ENCODE measurements at regions not wholly inside any gene's neighbourhood (a gene's known extent, or its start where the extent isn't known, plus 50 kb on each side); places are given as distances from the start of the nearest gene placed in this dataset.

GRCh38 chr2:15713475-15713874, 121.8 kb downstream of the DDX1 start:
- no peak for DNase-seq (ENCODE audit: low read depth)
- H3K4me1 Mint-ChIP-seq (ENCODE audit: low read depth, unreplicated experiment) = peaks cover 22% of the 10 kb centered on the region
- no peaks in the 10 kb centered on the region for H3K27me3 ChIP-seq (ENCODE audit: insufficient read depth, low read length)
- TF ChIP-seq CTCF (IDR thresholded peaks at IDR 0.05; ENCODE audit: insufficient read depth, low read depth, low read length) = no peak
- no peak for TF ChIP-seq EZH2 (IDR thresholded peaks at IDR 0.05; ENCODE audit: insufficient read depth, low read length)
- H3K4me1 ChIP-seq (ENCODE audit: insufficient read depth, low read length) = no peaks in the 10 kb centered on the region
- H3K4me3 ChIP-seq (ENCODE audit: insufficient read depth, low read depth, low read length) = no peak overlapping the region
- FAIRE-seq = no peak
- H4K20me1 ChIP-seq (ENCODE audit: insufficient read depth, low read length) = no peaks in the 10 kb centered on the region
- H3K27ac ChIP-seq (ENCODE audit: low read depth, low read length) = no peak overlapping the region
- no peak overlapping the region for H3K4me3 Mint-ChIP-seq (ENCODE audit: unreplicated experiment)
- no peaks in the 10 kb centered on the region for H3K9me3 ChIP-seq (ENCODE audit: insufficient read depth, low read depth, low read length)
- peaks cover 3% of the 10 kb centered on the region for H3K36me3 Mint-ChIP-seq (ENCODE audit: low read depth, unreplicated experiment)
- no peak overlapping the region for H3K9ac ChIP-seq (ENCODE audit: low read length)
- no peak overlapping the region for H2AFZ ChIP-seq (ENCODE audit: low read depth, low read length)
- no peaks in the 10 kb centered on the region for H3K79me2 ChIP-seq (ENCODE audit: insufficient read depth, low read length)
- H3K27me3 Mint-ChIP-seq (ENCODE audit: low read depth, unreplicated experiment) = peaks cover 33% of the 10 kb centered on the region
- H3K27ac Mint-ChIP-seq (ENCODE audit: unreplicated experiment) = no peak overlapping the region
- no peak overlapping the region for H3K4me2 ChIP-seq (ENCODE audit: low read length)
- no peaks in the 10 kb centered on the region for H3K36me3 ChIP-seq (ENCODE audit: insufficient read depth, low read length)
- H3K9me3 Mint-ChIP-seq (ENCODE audit: unreplicated experiment) = peaks cover 13% of the 10 kb centered on the region

GRCh38 chr2:15714002-15714401, 122.3 kb downstream of the DDX1 start:
- Histone ChIP-seq H3K4me1 (ENCODE audit: insufficient read depth, low read length) (no peaks in the 10 kb centered on the region), H3K9ac (ENCODE audit: low read length) (no peak overlapping the region), H3K79me2 (ENCODE audit: insufficient read depth, low read length) (no peaks in the 10 kb centered on the region), H3K4me2 (ENCODE audit: low read length) (no peak overlapping the region), H4K20me1 (ENCODE audit: insufficient read depth, low read length) (no peaks in the 10 kb centered on the region), H3K9me3 (ENCODE audit: insufficient read depth, low read depth, low read length) (no peaks in the 10 kb centered on the region), H3K27ac (ENCODE audit: low read depth, low read length) (no peak overlapping the region), H2AFZ (ENCODE audit: low read depth, low read length) (no peak overlapping the region), H3K4me3 (ENCODE audit: insufficient read depth, low read depth, low read length) (no peak overlapping the region), H3K27me3 (ENCODE audit: insufficient read depth, low read length) (no peaks in the 10 kb centered on the region), H3K36me3 (ENCODE audit: insufficient read depth, low read length) (no peaks in the 10 kb centered on the region)
- Mint-ChIP-seq H3K4me3 (ENCODE audit: unreplicated experiment) (no peak overlapping the region), H3K36me3 (ENCODE audit: low read depth, unreplicated experiment) (peaks cover 3% of the 10 kb centered on the region), H3K4me1 (ENCODE audit: low read depth, unreplicated experiment) (peaks cover 21% of the 10 kb centered on the region), H3K27ac (ENCODE audit: unreplicated experiment) (no peak overlapping the region), H3K27me3 (ENCODE audit: low read depth, unreplicated experiment) (peaks cover 35% of the 10 kb centered on the region), H3K9me3 (ENCODE audit: unreplicated experiment) (peaks cover 13% of the 10 kb centered on the region)
- DNase-seq (ENCODE audit: low read depth) = no peak
- no peak for FAIRE-seq
- TF ChIP-seq CTCF (IDR thresholded peaks at IDR 0.05; ENCODE audit: insufficient read depth, low read depth, low read length) = no peak
- no peak for TF ChIP-seq EZH2 (IDR thresholded peaks at IDR 0.05; ENCODE audit: insufficient read depth, low read length)

GRCh38 chr2:15714609-15715008, 122.9 kb downstream of the DDX1 start:
- H3K79me2 ChIP-seq (ENCODE audit: insufficient read depth, low read length) = no peaks in the 10 kb centered on the region
- no peaks in the 10 kb centered on the region for H3K9me3 ChIP-seq (ENCODE audit: insufficient read depth, low read depth, low read length)
- Mint-ChIP-seq H3K9me3 (ENCODE audit: unreplicated experiment) (peaks cover 12% of the 10 kb centered on the region), H3K27me3 (ENCODE audit: low read depth, unreplicated experiment) (peaks cover 37% of the 10 kb centered on the region), H3K4me1 (ENCODE audit: low read depth, unreplicated experiment) (peaks cover 15% of the 10 kb centered on the region), H3K4me3 (ENCODE audit: unreplicated experiment) (no peak overlapping the region), H3K36me3 (ENCODE audit: low read depth, unreplicated experiment) (peaks cover 2% of the 10 kb centered on the region), H3K27ac (ENCODE audit: unreplicated experiment) (no peak overlapping the region)
- no peak for TF ChIP-seq EZH2 (IDR thresholded peaks at IDR 0.05; ENCODE audit: insufficient read depth, low read length)
- TF ChIP-seq CTCF (IDR thresholded peaks at IDR 0.05; ENCODE audit: insufficient read depth, low read depth, low read length) = no peak
- no peak overlapping the region for H3K4me2 ChIP-seq (ENCODE audit: low read length)
- H4K20me1 ChIP-seq (ENCODE audit: insufficient read depth, low read length) = no peaks in the 10 kb centered on the region
- H3K4me1 ChIP-seq (ENCODE audit: insufficient read depth, low read length) = no peaks in the 10 kb centered on the region
- H3K36me3 ChIP-seq (ENCODE audit: insufficient read depth, low read length) = no peaks in the 10 kb centered on the region
- H3K27ac ChIP-seq (ENCODE audit: low read depth, low read length) = no peak overlapping the region
- H3K9ac ChIP-seq (ENCODE audit: low read length) = no peak overlapping the region
- no peak for DNase-seq (ENCODE audit: low read depth)
- FAIRE-seq = no peak
- no peak overlapping the region for H2AFZ ChIP-seq (ENCODE audit: low read depth, low read length)
- no peaks in the 10 kb centered on the region for H3K27me3 ChIP-seq (ENCODE audit: insufficient read depth, low read length)
- no peak overlapping the region for H3K4me3 ChIP-seq (ENCODE audit: insufficient read depth, low read depth, low read length)

Measured in astrocyte (in vitro differentiated cells and primary cell).